Activated naive CD8-positive, alpha-beta T cell treated with anti-CD3 and anti-CD28 coated beads, Interleukin-2, amount 10 ng/mL, durations not matched to agents 7 days and 5 days (primary cell): ENCODE measurements at regions not wholly inside any gene's neighbourhood (a gene's known extent, or its start where the extent isn't known, plus 50 kb on each side); places are given as distances from the start of the nearest gene placed in this dataset.
"Not testable (repeated sequence)": the region's sequence is repeated elsewhere in the genome, so short reads cannot be mapped to it uniquely, and the experiment has no call there.

Experiments
- ATAC-seq: fragments of 150-1000 bp; cut with Tn5 transposase; one replicate; pipeline ENCODE4 v1.10.0; 2021; ENCODE audit warnings: low read depth, moderate library complexity
- POLR2A ChIA-PET: fragments of 350-600 bp; sonication (Branson Sonifier 250); formaldehyde crosslinking; loops from one replicate; lab custom pipeline; 2021; ENCODE audit warnings: antibody characterized with exemption; lab: Charles Lee
- DNase-seq: peaks from one replicate; pipeline ENCODE4 v3.0.0; 2021
- H3K27ac Mint-ChIP-seq: one replicate; pipeline ENCODE4 v1.8.0; 2022; ENCODE audit warnings: mild to moderate bottlenecking, mixed read lengths
- H3K27me3 Mint-ChIP-seq: one replicate; pipeline ENCODE4 v1.8.0; 2022; ENCODE audit warnings: mild to moderate bottlenecking, moderate library complexity, mixed read lengths
- H3K36me3 Mint-ChIP-seq: one replicate; pipeline ENCODE4 v1.8.0; 2021; ENCODE audit warnings: mild to moderate bottlenecking, mixed read lengths
- H3K4me1 Mint-ChIP-seq: one replicate; pipeline ENCODE4 v1.8.0; 2021; ENCODE audit warnings: mixed read lengths
- H3K4me3 Mint-ChIP-seq: one replicate; pipeline ENCODE4 v1.8.0; 2022; ENCODE audit warnings: mild to moderate bottlenecking, moderate library complexity, mixed read lengths
- H3K9me3 Mint-ChIP-seq: one replicate; pipeline ENCODE4 v1.8.0; 2021; ENCODE audit warnings: mixed read lengths

DNA sequence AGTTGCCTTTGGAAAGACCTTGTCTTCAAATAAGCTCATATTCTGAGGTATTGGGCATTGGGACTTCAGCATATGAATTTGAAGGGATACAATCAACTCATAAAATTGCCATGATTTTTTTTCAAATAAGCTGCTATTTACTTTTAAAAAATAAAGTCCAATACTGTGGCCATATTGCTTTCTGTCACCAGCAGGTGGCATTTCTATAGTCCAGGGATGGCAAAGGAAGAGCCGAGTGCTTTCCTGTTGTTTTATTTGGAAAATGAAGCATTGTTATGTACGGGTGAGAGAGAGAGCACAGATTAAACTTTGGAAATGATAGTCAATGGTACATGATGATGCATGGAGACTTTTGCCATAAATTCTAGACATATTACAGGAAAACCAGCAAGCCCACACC is 104.1 kb upstream of the DPP6 start:
- Mint-ChIP-seq H3K27ac (no peak overlapping the region), H3K4me3 (no peak overlapping the region), H3K4me1 (no peaks in the 10 kb centered on the region), H3K9me3 (peaks cover 3% of the 10 kb centered on the region), H3K36me3 (no peaks in the 10 kb centered on the region), H3K27me3 (peaks cover 3% of the 10 kb centered on the region)
- POLR2A ChIA-PET = no interaction called here
- no peak for ATAC-seq
- no peak for DNase-seq

DNA sequence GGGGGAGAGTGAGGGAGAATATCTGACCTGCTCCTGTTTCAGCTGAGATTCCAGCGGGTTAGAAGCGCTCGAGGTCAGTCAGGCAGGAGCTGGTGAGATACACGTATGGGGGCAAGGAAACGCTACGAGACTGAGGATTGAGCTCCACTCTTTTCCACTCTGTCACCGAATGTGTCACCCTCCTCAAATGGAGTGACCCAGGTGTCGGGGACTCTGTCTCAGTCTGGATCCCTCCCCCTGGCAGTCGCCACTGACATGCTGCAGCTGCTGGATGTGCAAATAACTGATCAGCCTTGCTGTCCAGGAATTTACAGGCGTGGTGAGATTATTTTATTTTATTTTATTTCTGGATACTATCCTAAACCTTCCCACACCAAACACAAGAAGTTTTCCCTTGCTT is 100.9 kb upstream of the DPP6 start:
- no peaks in the 10 kb centered on the region for H3K27me3 Mint-ChIP-seq
- no peak overlapping the region for H3K4me3 Mint-ChIP-seq

GRCh38 chr7:153954477-153954876 is 97.7 kb upstream of the DPP6 start:
- no peaks in the 10 kb centered on the region for H3K9me3 Mint-ChIP-seq
- no peak overlapping the region for H3K27ac Mint-ChIP-seq
- H3K27me3 Mint-ChIP-seq = no peaks in the 10 kb centered on the region
- DNase-seq (no peak), ATAC-seq (no peak)
- POLR2A ChIA-PET = no interaction called here
- no peaks in the 10 kb centered on the region for H3K36me3 Mint-ChIP-seq
- no peaks in the 10 kb centered on the region for H3K4me1 Mint-ChIP-seq
- H3K4me3 Mint-ChIP-seq = no peak overlapping the region

More for the DNA sequence above, 100.9 kb upstream of the DPP6 start:
- DNase-seq (no peak), ATAC-seq (no peak)
- Mint-ChIP-seq H3K27ac (no peak overlapping the region), H3K9me3 (no peaks in the 10 kb centered on the region), H3K36me3 (no peaks in the 10 kb centered on the region), H3K4me1 (no peaks in the 10 kb centered on the region)
- POLR2A ChIA-PET = no interaction called here

- H3K27ac Mint-ChIP-seq, H3K4me3 Mint-ChIP-seq, H3K9me3 Mint-ChIP-seq, H3K27me3 Mint-ChIP-seq, H3K4me1 Mint-ChIP-seq, DNase-seq, H3K36me3 Mint-ChIP-seq, POLR2A ChIA-PET, ATAC-seq: not testable (repeated sequence)
These were observed 94.5 kb upstream of the DPP6 start for GRCh38 chr7:153957677-153958076.

DNA sequence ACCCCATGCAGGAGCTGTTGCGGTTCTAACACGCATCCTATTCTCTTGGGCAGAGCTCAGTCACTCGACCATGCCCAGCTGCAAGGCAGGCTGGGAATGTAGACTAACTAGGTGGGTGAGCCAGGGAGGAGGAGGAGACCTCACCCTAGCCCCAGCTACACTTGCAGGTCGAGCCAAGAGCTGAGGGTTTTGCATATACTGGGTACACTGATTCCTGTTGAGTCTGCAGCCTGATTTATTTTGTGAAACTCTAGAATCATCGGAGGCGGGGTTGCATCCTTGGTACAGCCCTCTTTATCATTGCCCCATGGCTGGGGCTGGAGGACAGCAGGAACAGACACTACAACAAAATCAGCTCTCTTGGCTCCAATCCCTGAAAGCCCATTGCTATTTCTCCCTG is 93.8 kb upstream of the DPP6 start:
- H3K27me3 Mint-ChIP-seq, H3K27ac Mint-ChIP-seq, H3K9me3 Mint-ChIP-seq, POLR2A ChIA-PET, DNase-seq, H3K36me3 Mint-ChIP-seq, ATAC-seq, H3K4me1 Mint-ChIP-seq, H3K4me3 Mint-ChIP-seq: not testable (repeated sequence)

- ATAC-seq, H3K4me3 Mint-ChIP-seq, H3K9me3 Mint-ChIP-seq, H3K27ac Mint-ChIP-seq, POLR2A ChIA-PET, H3K27me3 Mint-ChIP-seq, H3K36me3 Mint-ChIP-seq, DNase-seq, H3K4me1 Mint-ChIP-seq: not testable (repeated sequence)
These were observed 93.4 kb upstream of the DPP6 start for GRCh38 chr7:153958789-153959188.

- DNase-seq, H3K27me3 Mint-ChIP-seq, H3K36me3 Mint-ChIP-seq, H3K27ac Mint-ChIP-seq, ATAC-seq, H3K9me3 Mint-ChIP-seq, H3K4me3 Mint-ChIP-seq, H3K4me1 Mint-ChIP-seq, POLR2A ChIA-PET: not testable (repeated sequence)
These were observed 87.6 kb upstream of the DPP6 start for GRCh38 chr7:153964481-153965112.

DNA sequence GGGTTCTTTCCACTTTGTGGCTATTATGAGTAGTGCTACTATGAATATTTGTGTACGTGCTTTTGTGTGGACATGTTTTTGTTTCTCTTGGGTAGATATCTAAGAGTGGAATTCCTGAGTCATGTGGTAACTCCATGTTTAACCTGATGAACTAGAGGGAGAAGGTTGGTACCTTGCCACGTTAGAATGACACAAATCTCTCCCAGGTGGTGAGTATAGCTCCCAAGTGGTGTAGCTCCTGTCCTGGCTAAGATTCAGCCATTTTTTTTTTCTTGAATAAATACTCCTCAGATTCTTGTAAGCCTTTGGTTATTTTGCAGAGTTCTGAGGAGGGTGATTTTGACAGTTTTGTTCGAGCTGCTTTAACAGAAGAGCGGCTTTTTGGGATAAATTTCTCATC is 83.2 kb upstream of the DPP6 start:
- DNase-seq, ATAC-seq, POLR2A ChIA-PET, H3K9me3 Mint-ChIP-seq, H3K27ac Mint-ChIP-seq, H3K27me3 Mint-ChIP-seq, H3K4me3 Mint-ChIP-seq, H3K36me3 Mint-ChIP-seq, H3K4me1 Mint-ChIP-seq: not testable (repeated sequence)

DNA sequence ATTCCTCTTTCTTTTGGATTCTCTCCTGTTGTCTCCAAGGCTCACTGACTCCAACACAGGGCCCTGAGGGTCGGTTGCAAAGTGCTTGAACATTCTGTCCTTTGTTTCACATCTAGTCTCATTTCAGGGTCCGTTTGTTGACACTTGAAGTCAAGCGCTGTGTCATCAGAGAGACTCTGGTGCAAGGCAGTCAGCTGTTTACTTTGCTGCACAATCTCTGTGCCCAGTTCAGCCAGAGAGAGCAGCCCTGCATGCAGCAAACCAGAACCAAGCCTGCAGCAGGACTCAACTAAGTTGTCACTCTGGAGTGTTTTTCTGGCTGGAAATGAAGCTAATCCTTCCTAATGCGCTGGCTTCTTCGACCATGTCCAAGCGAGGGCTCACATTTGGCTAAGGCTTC is 77.6 kb upstream of the DPP6 start:
- ATAC-seq, H3K4me3 Mint-ChIP-seq, H3K27ac Mint-ChIP-seq, H3K27me3 Mint-ChIP-seq, H3K4me1 Mint-ChIP-seq, POLR2A ChIA-PET, H3K36me3 Mint-ChIP-seq, H3K9me3 Mint-ChIP-seq, DNase-seq: not testable (repeated sequence)

GRCh38 chr7:153976745-153977144 is 75.5 kb upstream of the DPP6 start:
- H3K9me3 Mint-ChIP-seq, H3K27me3 Mint-ChIP-seq, H3K36me3 Mint-ChIP-seq, POLR2A ChIA-PET, ATAC-seq, H3K27ac Mint-ChIP-seq, DNase-seq, H3K4me1 Mint-ChIP-seq, H3K4me3 Mint-ChIP-seq: not testable (repeated sequence)

DNA sequence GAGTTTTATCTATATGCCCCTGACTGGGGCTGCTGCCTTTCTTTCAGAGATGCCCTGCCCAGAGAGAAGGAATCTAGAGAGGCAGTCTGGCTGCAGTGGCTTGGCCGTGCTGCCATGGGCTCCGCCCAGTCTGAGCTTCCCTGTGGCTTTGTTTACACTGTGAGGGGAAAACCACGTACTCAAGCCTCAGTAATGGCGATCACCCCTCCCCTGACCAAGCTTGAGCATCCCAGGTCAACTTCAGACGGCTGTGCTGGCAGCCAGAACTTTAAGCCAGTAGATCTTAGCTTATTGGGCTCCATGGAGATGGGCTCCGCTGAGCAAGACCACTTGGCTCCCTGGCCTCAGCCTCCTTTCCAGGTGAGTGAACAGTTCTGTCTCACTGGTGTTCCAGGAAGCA is 69.0 kb upstream of the DPP6 start:
- H3K27ac Mint-ChIP-seq, H3K4me3 Mint-ChIP-seq, H3K36me3 Mint-ChIP-seq, H3K9me3 Mint-ChIP-seq, H3K27me3 Mint-ChIP-seq, H3K4me1 Mint-ChIP-seq, ATAC-seq, POLR2A ChIA-PET, DNase-seq: not testable (repeated sequence)

DNA sequence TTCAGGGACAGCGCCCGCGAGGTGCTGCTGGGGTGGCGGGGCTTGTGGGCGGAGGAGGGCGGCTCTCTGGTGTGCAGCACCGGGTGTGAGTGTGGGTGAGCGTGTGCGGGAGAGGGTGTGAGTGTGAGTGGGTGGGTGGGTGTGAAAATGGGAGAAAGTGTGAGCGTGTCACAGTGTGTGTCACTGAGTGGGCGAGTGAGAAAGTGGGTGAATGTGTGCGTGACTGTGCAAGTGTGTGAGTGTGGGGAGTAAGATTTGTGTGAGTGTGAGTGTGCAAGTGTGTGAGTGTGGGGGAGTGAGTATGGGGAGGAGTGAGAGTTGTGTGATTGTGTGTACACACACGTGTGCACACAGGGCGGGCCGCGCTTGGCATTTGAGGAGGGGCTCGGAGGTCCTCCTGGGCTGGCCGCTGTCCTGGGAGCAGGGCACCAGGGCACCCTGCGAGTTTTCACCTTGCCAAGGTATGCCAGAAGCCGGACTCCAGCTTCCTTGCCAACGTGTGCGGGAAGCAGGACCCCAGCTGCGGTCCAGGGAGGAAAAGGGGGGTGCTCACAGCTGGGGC is 63.1 kb upstream of the DPP6 start:
- H3K27me3 Mint-ChIP-seq, ATAC-seq, H3K4me3 Mint-ChIP-seq, DNase-seq, POLR2A ChIA-PET, H3K36me3 Mint-ChIP-seq, H3K4me1 Mint-ChIP-seq, H3K27ac Mint-ChIP-seq, H3K9me3 Mint-ChIP-seq: not testable (repeated sequence)

- H3K9me3 Mint-ChIP-seq, H3K36me3 Mint-ChIP-seq, H3K4me1 Mint-ChIP-seq, H3K27me3 Mint-ChIP-seq, ATAC-seq, POLR2A ChIA-PET, DNase-seq, H3K27ac Mint-ChIP-seq, H3K4me3 Mint-ChIP-seq: not testable (repeated sequence)
These were observed 62.3 kb upstream of the DPP6 start for GRCh38 chr7:153989742-153990425.

DNA sequence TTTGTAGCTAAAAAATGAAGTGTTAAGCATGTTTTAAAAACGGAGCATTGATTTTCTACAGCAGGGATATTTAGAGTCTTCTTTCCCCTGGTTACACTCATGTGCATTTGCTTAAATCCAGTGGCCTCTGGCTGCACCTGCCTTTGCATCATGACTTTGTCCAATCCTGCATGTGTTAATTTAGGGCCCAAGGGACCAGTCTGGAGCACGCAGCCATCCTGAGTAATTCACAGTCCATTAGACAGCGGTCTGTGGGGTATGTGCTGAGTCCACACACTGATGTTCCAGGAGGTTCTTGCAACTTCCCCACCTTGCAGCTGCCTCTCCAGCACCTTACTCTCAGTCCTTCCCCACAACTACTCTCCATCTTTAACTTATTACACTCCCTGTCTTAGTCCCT is 60.7 kb upstream of the DPP6 start:
- POLR2A ChIA-PET = not testable (repeated sequence)

More for the DNA sequence above, 60.7 kb upstream of the DPP6 start:
- H3K4me3 Mint-ChIP-seq, DNase-seq, H3K27ac Mint-ChIP-seq, ATAC-seq, H3K4me1 Mint-ChIP-seq, H3K9me3 Mint-ChIP-seq, H3K27me3 Mint-ChIP-seq, H3K36me3 Mint-ChIP-seq: not testable (repeated sequence)
